Left renal pelvis (tissue), 4 donors: ENCODE measurements at regions not wholly inside any gene's neighbourhood (a gene's known extent, or its start where the extent isn't known, plus 50 kb on each side); places are given as distances from the start of the nearest gene placed in this dataset.
"Not testable (repeated sequence)": the region's sequence is repeated elsewhere in the genome, so short reads cannot be mapped to it uniquely, and the experiment has no call there.

Experiments
- DNase-seq, 4 donors: peaks; one replicate each; pipeline ENCODE4 v3.0.0-alpha.2; 2013; ENCODE audit warnings: low read depth in 4 of 4, low spot score in 3 of 4

DNA sequence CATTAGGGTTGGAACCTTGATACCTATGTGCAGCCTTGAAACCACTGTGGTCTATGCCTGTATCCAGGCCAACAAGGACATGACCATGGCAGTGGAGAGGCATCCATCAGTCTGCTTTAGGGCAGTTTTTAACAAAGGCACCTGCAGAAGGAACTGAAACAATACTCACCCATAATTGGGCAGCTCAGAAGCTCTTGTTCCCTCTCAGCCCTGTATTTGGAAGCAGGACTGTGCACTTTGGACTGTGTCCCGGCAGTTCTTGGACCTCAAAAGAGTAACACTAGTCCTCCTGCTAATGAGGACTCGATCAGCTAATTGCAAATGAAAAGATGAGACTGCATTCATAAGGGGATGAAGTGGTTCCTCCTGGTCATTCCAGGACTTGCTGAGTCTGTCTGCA, 500.2 kb upstream of the TNP1 start:
- DNase-seq: no peak

DNA sequence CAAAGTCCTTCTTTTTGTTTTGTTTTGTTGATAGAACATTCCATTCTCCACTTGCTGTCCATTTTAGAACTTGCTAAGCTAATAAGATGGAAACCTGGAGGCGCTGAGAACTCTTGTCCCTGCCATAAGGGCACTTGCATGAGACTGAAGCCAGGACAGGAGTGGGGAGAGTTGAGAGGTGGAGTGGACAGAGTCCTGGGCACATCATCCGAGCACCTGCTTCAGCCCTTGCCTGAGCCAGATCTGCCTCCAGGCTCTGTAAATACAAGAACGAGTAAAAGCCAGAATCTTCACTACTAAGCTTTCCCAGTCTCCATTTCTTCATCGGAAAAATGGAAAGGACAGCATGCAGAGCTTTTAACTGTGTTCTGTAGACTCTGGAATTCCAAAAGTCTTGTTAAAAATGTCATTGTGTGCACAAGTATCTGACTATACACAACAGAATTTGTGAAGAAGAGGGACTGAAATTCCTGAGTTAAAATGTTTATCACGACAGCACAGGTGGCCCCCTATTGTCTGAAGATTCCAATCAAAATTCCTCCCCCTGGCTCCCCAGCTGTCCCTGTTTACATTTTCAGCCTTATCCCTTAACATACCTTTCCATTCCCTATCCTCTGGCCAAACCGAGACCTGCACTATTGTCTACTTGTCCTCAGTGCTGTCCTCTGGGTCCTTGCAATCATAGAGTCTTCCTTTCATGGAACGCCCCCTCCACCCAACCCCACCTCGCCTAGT, 498.2 kb upstream of the TNP1 start:
- no peak for DNase-seq

DNA sequence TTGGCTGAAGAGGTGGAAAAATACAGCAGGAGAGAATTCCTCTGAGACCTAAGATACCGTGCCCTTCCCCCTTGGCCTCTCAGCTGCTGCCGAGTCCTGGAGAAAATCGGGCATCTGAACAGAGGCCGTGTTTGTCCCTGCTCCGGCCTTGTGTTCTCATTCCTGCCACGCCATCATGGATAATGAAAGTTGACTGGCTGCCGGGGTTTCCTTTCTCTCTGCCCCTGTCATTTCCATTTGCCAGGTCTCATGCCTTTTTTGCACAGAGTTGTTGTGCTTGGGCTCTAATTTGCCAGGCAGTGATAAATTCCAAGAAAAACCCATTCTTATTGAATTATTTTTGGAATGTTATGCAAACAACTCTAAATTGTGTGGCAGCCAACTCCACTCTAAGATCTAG, 496.9 kb upstream of the TNP1 start:
- no peak for DNase-seq

DNA sequence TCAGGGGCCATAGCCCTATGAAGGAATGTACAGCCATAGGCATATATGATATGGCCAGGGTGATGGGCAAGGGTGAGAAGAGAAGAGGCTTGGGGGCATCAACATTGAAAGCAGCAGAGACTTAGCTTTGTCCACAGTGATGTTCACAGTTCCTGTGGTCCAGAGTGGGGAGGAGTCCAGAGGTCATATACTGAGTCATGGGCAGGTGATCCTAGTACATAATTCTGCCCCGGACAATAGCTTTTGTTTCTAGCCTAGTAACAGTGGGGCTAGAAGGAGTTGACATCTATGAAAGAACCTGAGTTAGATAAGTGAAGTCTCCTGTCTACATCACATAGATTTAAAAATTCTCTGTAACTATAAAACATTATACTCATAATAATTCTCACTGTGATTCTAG, 496.3 kb upstream of the TNP1 start:
- DNase-seq: no peak

DNA sequence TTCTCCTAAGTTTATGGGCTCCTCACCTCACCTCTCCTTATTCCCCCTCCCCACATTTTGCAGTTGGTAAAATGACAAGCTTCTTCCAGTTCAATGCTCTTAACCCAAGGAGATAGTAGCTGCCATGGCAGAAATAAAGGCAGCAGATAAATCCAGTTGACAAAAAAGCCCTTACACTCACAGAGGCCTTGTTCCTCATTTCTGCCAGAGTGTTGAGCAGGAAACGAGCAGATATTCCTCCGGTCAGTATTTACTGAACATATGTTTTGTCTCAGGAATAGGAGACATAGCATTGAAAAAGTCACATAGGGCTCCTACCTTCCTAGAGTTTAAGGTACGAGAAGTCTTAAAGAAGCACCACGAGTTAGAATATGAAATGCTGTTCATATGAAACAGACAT, 493.7 kb upstream of the TNP1 start:
- no peak for DNase-seq

DNA sequence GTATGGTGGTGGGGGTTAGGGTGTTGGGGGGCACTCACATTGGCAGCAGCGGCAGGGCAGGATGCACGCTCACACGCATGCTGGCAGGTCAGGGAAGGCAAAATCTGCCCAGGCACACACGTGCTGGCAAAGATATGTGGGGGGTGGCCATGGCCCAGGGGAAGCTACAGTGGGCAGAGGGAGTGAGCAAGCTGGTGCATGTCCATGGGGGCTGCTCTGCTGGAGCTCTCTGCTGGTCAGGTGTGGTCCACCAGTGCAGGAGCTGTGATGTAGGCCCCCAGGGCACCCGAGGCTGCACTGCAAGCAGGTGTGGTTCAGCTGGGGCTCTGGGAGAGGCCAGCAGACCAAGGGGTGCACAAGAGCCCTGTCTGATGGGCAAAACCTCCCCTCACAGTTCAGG, 491.5 kb upstream of the TNP1 start:
- no peak for DNase-seq

DNA sequence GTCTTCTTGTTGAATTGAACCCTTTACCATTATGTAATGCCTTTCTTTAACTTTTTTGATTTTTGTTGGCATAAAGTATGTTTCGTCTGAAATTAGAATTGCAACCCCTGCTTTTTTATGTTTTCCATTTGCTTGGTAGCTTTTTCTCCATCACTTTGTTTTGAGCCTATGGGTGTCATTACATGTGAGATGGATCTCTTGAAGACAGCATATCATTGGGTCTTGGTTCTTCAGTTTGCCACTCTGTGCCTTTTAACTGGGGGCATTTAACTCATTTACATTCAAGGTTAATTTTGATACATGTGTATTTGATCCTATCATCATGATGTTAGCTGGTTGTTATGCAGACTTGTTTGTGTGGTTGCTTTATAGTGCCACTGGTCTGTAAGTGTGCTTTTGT, 489.4 kb upstream of the TNP1 start:
- no peak for DNase-seq

DNA sequence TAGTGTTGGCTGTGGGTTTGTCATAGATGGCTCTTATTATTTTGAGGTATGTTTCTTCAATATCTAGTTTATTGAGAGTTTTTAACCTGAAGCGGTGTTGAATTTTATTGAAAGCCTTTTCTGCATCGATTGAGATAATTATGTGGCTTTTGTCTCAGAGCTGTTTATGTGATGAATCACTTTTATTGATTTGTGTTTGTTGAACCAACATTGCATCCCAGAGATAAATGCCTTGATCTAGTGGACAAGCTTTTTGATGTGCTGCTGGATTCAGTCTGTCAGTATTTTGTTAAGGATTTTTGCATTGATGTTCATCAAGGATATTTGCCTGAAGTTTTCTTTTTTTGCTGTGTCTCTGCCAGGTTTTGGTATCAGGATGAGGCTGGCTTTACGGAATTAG, 487.8 kb upstream of the TNP1 start:
- not testable (repeated sequence) for DNase-seq

DNA sequence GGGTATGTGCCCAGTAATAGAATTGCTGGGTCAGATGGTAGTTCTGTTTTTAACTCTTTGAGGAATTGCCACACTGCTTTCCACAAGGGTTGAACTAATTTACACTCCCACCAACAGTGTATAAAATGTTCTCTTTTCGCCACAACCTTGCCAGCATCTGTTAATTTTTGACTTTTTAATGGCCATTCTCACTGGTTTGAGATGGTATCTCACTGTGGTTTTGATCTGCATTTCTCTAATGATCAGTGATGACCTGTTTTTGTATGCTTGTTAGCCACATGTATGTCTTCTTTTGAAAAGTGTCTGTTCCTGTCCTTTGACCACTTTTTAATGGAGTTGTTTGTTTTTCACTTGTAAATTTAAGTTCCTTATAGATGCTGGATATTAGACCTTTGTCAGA, 486.2 kb upstream of the TNP1 start:
- not testable (repeated sequence) for DNase-seq

DNA sequence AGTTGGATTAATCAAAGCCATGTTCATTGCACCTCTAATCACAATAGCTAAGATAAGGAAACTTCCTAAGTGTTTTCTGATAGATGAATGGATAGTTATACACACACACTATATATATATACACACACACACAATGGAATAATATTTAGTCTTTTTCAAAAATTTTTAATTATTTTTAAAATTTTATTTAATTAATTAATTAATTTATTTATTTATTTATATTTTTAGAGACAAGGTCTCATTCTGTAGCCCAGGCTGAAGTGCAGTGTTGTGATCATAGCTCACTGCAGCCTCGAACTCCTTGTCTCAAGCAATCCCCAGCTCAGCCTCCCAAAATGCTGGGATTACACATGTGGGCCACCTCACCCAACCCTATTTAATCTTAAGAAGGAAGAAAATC, 481.0 kb upstream of the TNP1 start:
- DNase-seq: no peak

DNA sequence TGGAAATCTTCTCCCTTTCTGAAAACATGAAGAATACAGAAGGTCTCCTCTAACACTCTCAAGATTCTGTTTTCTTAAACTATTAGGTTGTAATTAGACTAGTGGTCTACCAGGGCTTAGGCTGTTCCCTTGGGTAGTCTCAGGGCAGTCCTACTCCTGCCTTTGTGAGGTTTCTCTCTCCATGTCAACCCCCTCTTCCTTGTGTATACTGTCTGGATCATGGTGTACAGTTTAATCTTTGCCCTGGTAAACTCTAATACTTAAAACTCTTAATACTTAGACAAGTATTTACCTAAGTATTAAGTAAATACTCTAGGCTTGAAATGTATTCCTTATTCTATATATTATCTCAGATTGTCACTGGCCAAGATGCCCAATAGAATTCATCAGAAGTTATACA, 480.3 kb upstream of the TNP1 start:
- DNase-seq: no peak

DNA sequence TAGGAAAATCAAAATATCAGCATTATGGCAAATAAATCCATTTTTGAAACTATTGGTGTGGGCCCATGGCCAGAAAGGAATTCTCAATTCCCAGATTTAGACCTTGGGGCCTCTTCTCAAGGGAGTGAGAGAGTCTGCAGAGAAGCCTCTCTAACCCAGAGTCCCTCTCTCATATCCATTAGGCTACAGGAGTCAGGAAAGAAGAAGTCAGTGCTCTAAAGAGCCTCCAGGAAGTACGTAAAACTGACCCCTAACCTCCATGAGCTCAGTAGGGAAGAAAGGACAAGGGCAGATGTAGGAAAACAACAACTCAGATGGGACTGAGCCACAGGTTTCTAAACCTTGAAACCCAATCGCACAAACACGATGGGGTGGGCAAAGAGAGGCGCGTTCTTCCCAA, 479.9 kb upstream of the TNP1 start:
- DNase-seq: no peak

DNA sequence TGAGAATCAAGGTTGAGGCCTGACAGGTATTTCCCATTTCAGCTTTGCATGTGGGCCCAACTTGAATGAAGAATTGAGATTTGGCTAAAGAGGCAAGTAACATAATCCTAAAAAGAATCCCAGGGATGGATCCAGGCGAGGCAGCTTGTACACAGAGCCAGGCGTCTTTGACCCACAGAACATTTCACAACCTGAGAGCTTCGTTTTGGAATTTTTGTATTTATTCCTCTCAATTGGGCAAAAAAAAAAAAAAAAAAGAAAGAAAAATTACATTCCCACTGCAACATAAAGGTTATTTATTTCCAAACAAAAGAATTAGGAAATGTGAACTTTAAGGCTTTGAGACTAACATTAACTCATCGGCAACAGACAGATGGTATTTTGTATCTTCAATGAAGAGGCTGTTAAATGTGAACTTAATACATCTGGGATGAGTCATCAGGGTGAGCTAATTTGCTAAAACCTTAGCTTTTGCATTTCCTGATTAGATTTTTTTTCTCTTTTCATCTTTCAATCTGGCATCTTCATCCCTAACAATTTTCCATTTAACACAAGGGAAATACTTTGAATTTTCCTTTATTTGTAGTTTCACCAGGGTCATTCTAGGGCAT, 478.5 kb upstream of the TNP1 start:
- no peak for DNase-seq

DNA sequence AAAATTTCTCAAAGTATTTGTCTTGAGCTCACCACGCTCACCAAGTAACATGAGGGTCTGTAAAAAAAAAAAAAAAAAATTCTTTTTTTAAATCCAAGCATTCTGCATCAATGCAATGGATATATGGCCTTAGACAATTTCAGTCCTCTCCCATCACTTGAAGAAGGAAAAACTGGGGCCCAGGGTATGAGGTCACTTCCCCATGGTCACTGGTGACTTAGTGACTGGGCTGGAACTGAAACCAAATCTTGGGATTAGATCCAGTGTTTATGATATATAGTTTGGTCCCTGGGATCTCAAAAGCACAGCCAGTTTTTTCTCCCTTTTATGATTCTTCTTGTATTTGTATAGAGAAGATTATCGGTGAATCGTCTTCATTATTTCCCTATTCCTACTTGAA, 477.9 kb upstream of the TNP1 start:
- DNase-seq: no peak

DNA sequence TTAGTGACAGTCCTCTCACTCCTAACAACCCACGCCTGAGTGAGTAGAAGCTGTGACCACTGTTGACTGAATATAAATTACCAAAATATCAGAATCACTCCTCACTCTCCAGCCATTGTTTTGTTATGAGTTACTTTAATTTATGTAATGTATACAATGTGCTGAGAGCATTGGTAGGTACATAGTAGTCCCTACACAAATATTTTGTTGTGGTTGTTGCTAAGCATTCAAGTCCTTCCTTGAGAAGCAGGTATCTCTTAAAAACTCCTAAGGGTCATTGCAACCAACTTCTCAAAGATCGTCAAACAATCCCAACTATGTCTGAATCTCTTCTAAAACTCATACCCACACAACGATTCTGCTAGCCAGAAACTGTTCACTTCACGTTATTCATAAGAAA, 476.8 kb upstream of the TNP1 start:
- DNase-seq: no peak

DNA sequence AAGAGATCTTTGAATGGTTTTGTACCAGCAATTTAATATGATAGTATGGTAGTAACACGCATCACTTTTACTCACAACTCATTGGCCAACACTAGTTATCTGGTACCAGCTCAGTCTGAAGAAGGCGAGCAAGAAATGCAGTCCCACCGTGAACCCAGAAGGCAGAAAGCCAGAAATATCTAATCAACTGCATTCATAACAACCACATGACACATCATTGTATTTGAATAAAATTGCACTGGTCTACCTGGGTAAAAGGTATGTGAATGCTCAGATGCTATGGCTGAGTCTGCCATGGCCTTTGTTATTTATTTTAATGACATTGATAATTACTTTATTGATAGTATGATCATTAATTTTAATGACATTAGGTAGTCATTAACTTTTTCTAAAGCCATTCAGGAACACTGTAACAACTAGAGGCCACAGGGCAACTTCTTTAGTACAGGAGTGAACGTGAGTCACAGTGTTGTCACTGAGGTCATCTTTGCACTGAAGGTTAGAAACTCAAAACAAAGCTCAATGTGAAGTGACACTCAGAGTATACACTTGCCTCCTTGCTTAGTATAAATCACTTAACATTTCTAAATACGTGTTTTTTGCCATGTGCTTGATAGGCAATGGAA, 475.6 kb upstream of the TNP1 start:
- no peak for DNase-seq

DNA sequence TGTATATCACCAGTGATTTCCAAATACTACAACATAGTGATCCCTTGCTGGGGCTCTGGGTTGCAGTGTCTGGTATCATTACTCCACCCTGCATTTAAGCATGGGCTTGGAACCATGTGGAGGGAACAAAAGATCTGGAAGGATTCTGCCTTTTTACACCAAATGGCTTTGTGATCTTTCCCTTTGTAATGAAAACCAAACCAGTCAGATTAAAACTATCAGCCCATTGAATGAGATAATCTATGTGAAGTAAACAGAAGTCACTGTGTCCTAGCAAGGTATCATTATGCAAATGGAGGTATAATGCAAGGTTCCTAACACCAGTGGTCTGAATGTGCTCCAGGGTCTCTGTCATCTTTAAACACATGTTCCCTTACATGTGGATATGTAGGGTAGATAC, 474.7 kb upstream of the TNP1 start:
- no peak for DNase-seq

DNA sequence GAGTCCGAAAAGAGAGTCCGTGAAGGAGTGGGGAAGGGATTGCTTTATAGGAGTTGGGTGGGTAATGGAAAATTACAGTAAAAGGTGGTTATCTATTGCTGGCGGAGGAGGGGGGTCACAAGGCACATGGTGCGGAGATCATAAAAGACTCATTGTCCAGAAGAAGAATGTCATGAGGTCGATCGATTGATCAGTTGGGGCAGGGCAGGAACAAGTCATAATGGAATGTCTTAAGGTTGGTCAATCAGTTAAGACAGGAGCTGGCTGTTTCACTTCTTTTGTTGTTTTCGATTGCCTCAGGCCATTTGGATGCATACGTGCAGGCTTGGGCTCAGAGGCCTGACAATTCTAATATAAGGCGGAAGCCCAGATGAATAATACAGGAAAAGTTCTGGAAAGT, 473.0 kb upstream of the TNP1 start:
- no peak for DNase-seq

DNA sequence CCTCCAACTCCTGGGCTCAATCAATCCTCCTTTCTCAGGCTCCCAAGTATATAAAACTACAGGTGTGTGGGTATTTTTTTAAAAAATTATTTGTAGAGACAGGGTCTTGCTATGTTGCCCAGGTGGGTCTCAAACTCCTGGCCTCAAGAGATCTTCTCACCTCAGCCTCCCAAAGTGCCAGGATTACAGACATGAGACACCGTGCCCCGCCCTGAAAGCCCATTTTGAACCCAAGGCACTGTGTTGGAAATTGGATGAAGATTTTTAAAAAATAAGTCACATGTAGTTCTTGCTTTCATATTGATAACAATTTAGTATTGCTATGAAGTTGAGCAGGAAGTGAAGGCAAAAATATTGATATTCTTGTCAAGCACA, 472.5 kb upstream of the TNP1 start:
- no peak for DNase-seq

DNA sequence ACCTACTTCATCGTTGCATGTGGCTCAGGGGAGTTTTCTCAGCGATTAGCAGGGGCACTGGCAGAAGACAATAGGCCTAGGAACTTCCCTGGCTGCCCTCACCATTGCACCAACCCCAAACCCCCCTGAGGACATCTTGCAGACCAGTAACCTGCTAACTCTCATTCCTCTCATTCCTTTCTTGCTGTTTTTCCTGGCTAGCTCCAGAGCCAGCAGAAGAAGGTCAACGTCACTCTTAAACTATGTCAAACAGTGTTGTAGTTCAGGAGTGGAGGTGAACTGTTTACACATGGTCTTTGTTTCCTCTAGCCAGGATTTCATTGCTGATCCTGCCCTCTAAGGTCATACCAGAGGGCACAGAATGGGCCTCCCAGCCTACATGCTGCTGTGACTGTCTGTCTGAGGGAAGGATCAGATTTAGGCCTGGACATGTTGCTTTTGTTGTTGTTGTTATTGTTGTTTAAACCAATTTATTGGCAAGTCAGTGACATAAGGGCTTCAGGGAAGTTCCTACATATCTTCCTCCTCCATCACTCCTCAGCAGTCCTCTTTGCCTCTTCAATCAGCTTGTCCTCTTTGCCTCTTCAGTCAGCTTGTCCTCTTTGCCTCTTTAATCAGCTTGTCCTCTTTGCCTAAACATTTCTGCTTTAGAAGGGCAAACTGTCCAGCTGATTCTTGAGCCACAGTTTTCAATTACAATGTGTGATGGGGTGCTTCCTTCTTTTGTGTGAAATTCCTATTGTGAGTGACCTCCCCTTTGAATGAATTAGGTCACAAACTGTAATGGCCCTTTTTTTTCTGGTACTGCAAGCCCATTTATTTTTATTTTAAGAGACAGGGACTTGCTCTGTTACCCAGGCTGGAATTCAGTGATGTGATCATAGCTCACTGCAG, 471.9 kb upstream of the TNP1 start:
- DNase-seq: peak in 1 of 4 donors; percentile 42

DNA sequence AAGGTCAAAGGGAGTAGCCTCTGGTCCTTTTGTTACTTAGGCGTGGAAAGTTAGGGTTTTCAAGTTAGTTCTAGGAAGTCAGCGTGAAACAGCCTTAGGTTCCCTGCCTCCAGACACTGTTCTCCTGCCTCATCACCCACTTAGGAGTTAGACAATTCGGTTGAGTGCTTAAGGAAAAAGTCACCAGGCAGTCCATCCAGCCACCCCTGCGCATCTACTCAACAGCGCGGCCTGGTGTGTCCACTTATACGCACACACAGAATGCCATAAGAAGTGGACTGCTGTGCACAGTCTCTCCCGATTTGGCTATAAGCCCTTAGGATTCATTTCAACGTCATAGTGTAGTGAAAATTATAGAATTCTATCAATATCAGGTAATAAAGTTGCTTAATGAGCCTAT, 470.8 kb upstream of the TNP1 start:
- no peak for DNase-seq
